HG03457 (cell line): ENCODE measurements at regions not wholly inside any gene's neighbourhood (a gene's known extent, or its start where the extent isn't known, plus 50 kb on each side); places are given as distances from the start of the nearest gene placed in this dataset.

ENCODE experiments used
- ATAC-seq: cut with Tn5 transposase; IDR thresholded peaks from one replicate; pipeline ENCODE4 v1.9.1; 2021; ENCODE audit warnings: moderate number of reproducible peaks; ENCODE audit not compliant: unreplicated experiment

DNA sequence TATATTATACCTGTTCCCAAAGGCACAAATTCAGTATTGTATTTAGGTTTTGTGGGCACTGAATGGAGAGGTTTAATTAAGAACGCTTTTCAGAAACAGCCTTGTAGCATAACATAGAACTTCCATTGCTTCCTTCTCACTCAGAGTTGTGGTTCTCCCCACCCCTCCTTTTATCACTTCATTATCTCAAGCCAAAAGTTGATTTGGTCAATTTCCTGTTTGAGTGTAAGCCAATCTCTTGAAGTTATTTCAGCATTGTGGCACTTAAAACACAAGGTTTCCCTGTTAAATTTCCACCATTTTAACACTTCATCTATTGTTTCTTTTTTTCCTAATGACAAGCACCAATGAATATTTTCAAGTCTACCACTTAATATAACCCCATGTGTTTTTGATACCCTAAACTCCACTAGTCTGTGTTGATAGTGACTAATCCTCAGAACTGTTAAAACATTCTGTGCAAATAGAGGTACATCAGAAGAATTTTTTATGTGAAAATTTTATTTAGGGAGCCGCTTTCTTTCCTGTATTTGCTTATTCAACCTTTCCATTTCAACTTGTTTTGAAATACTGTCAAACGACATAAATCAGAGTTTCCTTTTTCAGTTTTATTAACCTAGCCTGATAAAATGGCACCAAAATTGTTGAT, 340.1 kb downstream of the BCAT1 start:
- ATAC-seq, result no peak

DNA sequence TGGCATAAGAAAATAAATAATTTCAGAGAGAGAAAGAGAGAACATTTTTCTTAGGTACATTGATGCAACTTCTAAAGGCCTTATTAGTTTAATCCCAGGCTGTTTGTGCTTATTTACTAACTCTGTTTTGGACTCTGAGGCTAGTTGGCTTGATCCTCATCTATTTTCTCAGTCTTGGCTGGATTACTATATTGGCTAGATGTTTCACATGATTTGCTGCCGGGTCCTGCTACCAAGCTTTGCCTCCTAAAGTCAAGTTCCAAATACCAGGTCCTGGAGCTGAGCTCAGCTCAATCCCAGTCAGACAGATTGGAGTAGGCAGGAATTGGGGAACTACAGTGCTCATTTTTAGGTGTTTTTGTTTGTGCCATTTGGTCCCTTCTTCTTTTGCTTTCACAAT, 340.8 kb downstream of the BCAT1 start:
- no peak for ATAC-seq

DNA sequence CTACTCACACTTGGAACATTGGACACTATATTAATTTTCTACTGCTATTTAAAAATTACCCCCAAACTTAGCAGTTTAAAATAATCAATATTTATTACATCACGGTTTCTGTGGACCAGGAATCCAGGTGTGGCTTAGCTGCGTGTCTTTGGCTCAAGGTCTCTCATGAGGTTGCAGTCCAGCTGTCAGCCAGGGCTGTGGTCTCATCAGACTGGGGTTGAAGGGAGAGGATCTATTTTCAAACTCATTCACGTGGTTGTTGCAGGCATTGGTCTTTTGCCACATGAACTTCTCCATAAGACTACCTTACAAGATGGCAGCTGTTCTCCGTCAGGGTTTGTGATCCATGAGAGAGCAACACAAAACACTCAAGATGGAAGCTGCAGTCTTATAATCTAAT, 343.0 kb downstream of the BCAT1 start:
- ATAC-seq, result no peak

DNA sequence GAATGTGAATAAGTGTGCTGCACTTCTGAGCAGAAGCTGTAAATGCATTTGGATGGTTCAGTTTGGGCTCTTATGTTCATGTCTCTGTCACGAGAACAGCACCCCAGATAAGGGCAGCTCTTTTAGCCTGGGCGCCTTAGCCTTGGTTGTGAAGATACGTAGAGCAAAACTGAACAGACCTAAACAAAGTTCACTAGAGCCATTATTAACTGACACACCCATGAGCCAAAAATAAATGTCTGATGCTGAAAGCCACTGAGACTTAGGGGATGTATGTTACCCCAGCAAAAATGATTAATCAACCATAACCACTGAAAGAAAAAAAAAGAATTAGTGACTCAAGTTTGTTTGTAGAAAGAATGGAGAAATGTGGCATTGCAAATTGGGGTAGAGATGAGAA, 343.4 kb downstream of the BCAT1 start:
- ATAC-seq, result no peak

DNA sequence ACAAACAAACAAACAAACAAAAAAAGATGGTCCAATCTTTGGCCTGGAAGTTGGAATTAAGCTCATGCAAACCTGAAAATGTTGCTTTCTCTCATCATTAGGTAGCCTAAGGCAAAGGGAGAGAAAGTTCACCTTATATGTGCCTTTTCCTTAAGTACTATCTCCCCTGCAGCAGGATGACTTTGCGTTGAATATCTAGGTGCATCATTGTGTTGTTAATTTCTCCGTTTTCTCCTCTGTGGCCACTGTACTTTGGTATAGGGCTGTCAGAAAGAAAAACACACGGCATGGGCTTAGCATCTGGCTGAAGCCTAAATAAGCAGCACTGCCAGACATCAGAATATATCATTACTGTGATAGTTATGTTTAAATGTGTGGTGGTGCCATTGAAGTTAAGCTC, 345.5 kb downstream of the BCAT1 start:
- no peak for ATAC-seq

DNA sequence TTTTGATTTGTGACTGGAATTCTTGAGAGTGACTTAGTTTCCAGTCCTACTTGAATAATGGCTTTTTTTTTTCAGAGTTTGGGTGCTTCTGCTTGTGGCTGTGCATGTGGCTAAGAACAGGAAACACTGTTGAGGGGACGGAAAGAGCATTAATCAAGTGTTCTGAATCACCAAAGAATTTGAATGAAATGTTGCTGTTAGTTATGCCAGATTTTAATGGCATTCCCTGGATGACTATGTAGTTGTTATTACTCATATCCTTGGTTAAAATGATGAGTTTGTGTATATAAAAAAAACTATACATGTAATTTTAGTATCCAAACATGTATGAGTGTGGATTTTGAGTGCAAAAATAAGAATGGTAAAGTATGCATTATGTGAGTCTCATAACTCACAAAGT, 347.9 kb downstream of the BCAT1 start:
- no peak for ATAC-seq

DNA sequence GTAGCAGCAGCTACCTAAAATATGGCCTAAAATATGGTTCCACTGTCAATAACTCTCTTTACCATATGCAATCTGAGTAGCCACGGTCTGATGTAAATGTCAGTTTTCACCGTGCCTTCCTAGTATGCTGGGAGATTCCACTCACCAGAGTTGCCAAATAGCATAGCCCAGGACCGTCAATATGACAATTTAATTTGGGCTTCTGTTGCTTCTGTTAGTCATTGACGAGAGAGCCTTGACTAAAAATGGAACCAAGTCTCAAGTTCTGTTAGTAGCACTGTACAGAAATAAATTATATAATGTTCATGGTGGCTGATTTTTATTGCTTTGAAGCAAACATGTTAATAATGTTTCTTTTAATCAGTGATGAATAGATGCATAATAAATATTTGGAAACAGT, 348.4 kb downstream of the BCAT1 start:
- no peak for ATAC-seq

DNA sequence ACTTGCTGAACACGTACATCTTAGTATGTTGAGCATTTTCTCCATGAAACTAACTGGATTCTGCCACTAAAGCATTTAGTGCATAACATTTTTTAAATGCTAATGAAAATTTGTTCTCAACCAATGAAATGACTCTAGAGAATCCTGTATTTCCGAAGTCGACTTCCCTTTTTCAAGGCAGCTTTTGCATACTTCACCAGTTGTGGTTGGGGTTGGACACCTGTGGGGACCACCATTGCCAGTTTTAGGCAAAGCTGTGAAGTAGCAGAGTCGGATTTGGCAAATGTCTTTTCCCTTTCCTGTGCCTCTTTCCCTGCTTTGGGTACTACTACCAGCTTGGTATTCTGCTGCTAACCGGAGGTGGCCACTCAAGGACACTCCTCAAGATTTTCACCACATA, 349.2 kb downstream of the BCAT1 start:
- no peak for ATAC-seq

DNA sequence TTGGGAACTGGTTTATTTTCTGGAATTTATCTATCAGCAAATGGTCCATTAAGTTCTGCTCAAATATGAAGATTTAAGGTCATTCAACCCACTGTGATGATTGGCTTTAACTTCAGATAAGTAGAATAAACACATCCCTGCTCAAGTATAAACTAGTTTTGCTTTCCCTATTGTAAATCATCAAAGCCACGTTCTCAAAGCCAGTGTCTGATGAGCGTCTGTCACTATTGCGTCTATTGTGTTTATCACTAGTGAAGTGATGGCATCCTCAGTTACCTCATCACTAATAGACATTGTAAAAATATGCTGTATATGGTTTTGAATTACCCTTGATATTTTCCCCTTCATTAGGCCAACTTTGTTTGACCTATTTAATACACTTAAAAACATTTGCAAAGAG, 351.3 kb downstream of the BCAT1 start:
- no peak for ATAC-seq

DNA sequence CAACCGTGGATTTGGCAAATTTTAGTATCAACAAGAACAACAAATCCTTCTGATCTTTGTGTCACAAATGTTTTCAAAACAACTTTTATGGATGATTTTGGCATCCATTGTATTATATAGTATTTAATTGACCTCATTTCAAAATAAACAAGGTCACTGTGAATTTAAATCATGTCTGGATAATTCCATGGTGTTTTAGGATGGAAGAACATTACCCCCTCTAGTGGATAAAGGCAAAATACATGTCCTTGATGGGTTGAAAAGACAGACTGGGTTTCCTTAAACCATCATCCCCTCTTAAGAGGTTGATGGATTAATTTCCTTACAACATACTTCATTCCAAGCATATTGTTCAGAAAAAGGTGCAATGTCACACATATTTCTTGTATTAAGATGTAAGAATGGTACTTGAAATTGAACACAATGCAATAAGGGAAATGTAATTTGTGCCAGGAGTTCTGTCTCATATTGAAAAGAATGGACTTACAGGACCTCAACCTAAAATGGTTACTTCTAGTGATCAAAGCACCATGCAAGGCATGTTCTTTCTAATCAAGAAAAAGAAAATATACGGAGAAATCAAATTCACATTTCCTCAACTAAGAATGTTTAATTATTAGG, 352.0 kb downstream of the BCAT1 start:
- ATAC-seq, result no peak

DNA sequence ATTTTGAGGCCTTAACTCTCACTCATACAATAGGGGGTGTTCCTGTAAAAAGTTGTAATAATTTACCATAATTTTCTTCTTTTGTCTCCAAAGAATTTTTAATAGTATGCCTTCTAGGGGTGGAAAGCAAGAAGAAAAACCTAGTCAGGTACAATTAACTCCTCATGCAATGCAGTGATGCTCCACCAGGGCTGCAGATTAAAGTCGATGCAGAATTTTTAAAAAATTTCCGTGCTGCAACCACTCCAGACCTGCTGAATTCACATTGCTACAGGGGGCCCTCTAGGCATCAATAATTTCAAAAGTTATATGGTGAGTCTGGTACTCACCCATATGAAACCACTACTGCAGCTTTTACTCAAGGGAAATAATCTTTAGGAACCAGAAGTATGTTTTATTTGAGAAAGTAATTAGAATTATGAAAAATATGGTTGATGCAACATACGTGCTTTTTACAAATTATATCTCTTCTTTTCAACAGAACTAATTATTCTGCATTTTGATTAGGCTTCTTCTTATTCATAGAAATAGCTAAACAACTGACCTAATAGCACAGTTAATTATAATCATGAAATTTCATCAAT, 353.2 kb downstream of the BCAT1 start:
- ATAC-seq, result no peak

DNA sequence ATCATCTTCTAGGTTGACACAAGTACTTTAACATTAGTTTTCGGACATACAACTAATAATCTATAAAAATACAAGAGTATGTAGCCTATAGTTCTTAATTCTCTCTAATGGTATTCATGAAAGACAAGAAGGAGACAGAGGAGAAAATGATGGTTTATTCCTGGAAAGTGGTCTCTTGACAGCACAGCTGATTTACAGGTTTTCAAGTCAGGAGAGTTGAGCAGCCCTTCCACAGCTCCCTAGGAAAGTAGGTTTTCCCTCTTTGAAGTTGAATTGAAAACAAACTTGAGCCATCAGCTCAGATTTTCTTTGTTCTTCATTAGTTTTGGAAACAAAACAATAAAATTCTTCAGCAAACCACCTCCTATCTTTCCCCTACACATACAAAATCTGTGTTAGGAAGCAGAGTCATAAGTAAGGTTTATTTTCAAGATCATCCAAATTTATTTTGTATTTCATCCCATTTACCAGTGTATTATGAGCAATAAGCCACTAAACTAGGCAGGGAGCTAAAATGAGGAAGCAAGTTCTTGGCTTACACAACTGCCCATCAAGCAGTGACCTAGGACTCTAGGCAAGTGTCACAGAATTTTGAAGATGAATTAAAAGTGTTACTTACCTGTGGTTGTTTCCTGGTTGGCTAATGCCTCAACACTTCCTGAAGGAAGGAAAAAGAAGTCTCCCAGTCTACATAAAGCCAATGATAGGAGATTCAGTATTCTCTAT, 357.0 kb downstream of the BCAT1 start:
- no peak for ATAC-seq

DNA sequence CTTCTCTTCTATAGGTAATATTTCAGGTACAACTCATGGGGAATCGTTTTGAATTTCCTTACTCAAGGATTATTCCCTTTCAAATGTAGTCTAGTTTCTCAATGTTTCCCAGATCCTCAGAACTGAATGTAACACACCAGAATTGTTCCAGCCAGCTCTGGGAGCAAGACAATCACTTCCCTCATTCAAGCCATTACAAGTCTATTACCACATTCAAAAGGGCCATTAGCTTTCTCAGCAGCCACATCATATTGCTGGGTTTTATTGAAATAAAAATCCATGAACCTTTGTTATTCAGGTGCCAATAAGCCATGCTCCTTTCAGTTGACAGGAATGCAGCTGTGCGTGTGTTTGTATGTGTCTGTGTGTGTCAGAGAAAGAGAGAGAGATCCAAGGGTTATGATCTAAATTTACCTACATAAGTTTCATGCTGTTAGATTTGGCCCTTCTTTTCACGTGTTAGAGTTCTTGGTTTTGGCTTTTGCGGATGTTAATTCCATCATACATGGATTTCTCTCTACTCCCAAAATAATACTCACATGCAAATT, 357.7 kb downstream of the BCAT1 start:
- ATAC-seq, result no peak

DNA sequence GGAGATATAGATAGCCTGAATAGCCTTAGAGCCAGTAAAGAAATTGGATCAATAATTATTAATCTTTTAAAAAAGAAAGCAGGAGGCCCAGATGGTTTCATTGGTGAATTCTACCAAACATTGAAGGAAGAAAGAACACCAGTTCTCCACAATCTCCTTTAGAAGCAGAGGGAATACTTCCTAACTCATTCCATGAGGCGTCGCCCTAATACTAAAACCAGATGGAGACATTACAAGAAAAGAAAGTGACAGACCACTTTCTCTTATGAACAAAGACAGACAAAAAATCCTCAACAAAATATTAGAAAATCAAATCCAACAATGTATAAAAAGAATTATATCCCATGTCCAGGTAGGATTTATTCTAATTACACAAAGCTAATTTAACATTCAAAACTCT, 362.6 kb downstream of the BCAT1 start:
- no peak for ATAC-seq

DNA sequence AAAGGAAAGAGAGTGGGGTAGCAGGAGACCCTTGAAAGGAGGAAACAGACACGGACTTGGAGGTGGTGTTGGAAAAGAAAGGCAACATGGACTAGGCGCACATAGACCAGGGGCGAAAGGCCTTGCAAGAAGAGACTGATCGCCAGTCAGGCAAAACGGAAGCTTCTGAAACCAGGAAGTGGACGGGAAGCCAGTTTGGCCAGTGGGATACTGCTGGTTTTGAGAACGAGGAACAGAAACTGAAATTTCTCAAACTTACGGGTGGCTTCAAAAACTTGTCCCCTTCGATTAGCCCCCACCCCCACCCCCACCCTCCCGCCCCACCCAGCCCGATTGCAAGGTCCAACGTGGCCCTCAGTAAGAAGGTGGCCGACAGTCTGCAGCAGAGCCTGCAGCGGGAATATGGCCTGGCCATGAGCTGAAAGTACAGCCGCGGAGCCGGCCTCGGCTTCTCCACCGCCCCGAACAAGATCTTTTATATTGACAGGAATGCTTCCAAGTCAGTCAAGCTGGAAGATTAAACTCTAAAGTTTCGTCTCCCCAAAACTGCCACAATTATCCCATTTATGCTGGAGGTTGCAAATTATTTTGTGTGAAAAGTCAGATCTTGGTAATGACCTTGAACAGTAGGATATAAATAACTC, 364.7 kb downstream of the BCAT1 start:
- ATAC-seq, result no peak

DNA sequence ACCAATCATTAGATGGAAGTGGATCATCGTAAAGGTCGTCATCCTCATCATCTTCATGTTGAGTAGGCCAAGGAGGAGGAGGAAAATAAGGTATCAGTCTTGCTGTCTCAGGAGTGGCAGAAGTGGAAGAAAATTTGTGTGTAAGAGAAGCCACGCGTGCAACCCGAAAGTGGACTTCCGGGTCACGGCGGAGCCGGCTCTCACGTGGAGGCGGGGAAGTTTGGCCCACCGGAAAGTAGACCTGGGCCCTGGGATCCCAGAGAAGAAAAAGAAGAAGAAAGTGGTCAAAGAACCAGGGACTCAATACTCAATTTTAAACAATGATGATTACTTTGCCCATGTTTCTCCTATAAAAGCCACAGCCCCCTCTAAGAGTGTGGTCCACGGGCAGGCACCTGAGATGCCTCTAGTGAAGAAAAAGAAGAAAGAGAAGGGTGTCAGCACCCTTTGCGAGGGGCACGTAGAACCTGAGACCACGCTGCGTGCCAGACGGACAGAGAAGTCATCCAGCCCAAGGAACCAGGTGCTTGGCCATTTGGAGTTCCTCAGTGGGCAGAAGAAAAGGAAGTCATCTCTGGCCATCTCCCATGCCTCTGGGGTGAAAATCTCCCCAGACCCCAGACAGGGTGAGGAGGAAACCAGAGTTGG, 365.8 kb downstream of the BCAT1 start:
- ATAC-seq, result no peak

DNA sequence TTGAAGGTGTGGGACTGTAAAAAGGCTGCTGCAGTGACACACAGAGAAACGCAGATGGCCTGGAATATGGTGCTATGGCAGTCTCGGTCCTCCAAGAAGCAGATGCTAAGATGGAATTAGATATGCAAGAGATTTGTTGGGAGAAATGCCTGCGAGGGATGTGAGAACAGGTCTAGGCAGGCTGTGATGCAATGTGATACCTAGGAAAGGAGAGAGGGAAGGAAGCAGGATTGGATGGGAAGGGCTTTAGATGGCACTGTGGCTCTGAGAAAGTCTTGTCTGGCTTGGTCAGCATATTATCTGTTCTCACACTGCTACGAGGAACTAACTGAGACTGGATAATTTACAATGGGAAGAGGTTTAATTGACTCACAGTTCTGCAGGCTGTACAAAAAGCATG, 374.4 kb downstream of the BCAT1 start:
- no peak for ATAC-seq

DNA sequence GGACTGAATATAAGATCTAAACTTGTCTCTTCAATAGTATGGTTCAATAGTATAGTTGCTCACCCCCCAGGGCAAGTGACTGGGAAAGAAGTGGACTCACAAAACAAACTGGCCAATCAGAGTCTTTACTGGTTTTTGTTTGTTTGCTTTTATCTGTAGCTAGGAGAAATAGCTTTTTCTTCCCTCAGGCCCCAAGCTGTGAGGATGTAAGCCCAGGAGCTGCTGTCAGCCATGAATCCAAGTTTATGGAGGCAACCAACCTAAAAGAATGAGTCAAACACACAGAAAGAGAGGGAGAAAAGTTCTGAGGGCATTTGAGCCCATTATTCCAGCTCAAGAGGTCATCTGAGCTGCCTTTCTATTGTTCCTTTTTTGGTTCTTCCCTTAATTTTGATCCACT, 375.3 kb downstream of the BCAT1 start:
- ATAC-seq, result no peak

DNA sequence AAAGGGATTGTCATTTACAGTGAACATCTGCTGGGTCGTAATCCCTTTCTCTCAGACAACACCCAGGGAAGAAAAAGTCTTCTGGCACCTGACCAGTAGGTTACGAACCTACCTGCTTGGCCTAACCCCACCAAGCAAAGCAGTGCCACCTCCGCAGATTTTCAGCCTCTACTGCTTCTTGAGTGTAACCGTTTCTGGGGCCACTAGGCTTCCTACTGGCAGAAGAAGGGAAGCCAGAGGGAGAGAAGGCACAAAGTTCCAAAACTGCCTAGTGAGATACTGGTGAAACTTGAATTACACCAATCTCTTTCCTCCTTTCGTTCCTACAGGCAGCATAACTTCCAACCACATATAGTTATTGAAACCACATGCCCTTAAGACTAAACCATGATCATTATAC, 383.6 kb downstream of the BCAT1 start:
- ATAC-seq, result no peak

DNA sequence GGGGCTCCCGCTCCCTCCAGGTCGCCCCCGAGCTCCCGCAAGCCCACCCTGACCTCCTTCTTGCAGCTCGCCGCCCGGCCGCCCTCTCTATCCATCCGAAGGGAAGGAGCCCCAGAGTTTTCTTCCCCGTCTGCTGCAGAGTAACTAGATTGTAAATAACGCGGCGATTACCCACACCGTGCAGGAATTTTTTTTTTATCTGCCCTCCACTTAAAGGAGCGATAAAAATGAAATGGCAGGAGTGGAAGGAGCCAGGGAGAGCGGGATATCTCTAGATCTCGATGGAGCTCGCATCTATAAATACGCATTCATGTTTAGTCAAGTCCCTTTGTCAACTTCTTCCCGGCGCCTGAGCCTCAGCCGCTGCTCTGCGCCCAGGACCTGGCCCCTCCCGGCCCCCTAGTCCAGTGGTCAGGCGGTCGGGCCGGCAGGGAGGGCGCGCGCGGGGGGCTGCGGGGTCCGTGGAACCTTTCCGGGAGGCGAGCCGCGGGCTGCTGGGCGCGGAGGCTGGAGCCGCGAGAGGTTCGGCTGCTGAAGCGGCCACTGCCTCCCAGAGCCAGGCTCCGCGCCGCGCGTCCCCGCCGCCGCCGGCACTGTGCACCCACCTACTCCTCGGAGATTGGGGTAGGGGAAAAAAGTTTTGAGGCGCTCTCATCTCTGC, 386.0 kb downstream of the BCAT1 start:
- no peak for ATAC-seq
